ENCODE measurements at regions not wholly inside any gene's neighbourhood (a gene's known extent, or its start where the extent isn't known, plus 50 kb on each side); places are given as distances from the start of the nearest gene placed in this dataset.

DNA sequence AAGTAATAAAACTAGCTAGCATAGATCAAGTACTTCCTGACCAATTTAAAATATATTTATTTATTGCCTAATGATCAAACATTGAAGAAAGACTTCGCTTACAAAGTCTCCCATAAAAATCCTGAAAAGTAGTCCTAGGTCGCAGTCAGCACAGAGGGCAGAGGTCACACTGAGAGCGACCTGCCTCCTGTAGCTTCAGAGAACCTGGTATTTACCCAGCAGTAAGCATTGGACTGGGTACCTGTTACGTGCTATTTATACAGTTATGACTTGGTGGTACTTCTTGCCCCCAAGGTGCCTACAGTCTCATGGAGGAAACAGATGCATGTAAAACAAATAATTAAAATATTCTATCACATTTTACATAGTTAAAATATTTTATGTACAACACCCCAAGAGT lies 274.1 kb upstream of the G2E3 start:
- in situ Hi-C loops (cut with MboI) = no loop called here
- no peaks in the 10 kb centered on the region for H4K20me1 ChIP-seq (ENCODE audit: control insufficient read depth, insufficient read depth)
- H3K27ac ChIP-seq (ENCODE audit: control insufficient read depth, insufficient read depth) = no peak overlapping the region
- H3K4me2 ChIP-seq (ENCODE audit: control insufficient read depth, insufficient read depth) = no peak overlapping the region
- H3K9ac ChIP-seq (ENCODE audit: control insufficient read depth, insufficient read depth, low read length) = no peak overlapping the region
- H3K79me2 ChIP-seq (ENCODE audit: control insufficient read depth, insufficient read depth, low read length) = no peaks in the 10 kb centered on the region
- no peak for DNase-seq (ENCODE audit: low read depth, low spot score)
- 13% methylated on average over 4 of the region's 4 CpGs for WGBS (ENCODE audit: insufficient coverage, insufficient replicate concordance, low lambda C conversion rate, missing lambda C conversion rate)
- intact Hi-C loops (cut with micrococcal nuclease; ENCODE audit: unreplicated experiment) = no loop called here
- ChIA-PET POLR2A (no interaction called here), SMC1A (ENCODE audit: uncharacterized antibody, unreplicated experiment) (interaction anchor here (0.7 to 1.6 kb wide), 5 partner anchors 14 to 90 kb away, joined by 3 to 9 read pairs (median 3); no protein-coding TSS in a partner anchor), CTCF (interaction anchor here (1.1 to 9.7 kb wide), 10 partner anchors 9 to 159 kb away, joined by 3 to 173 read pairs (median 6); no protein-coding TSS in a partner anchor), RAD21 (ENCODE audit: unreplicated experiment) (interaction anchor here (1.0 kb wide), 1 partner anchor 14 kb away, joined by 6 read pairs; no protein-coding TSS in a partner anchor)
- no peaks in the 10 kb centered on the region for H3K36me3 ChIP-seq (ENCODE audit: control insufficient read depth in 2 of 2, insufficient read depth in 2 of 2, low read length in 1 of 2)
- no peak overlapping the region for H2AFZ ChIP-seq (ENCODE audit: control insufficient read depth, low read depth, low read length)
- H3K27me3 ChIP-seq (replicated peaks in 1 of 2; ENCODE audit: control insufficient read depth in 2 of 2, insufficient read depth in 2 of 2, low read length in 1 of 2) = no peaks in the 10 kb centered on the region
- no peaks in the 10 kb centered on the region for H3K4me1 ChIP-seq (ENCODE audit: control insufficient read depth, insufficient read depth, low read length)
- BruUV-seq (replicated peaks) = no TSS peak
- TF ChIP-seq HDAC6 (IDR thresholded peaks at IDR 0.05; ENCODE audit: unreplicated experiment) = no peak
- TF ChIP-seq BCL11A (IDR thresholded peaks at IDR 0.05; ENCODE audit: low read depth, low read length) = no peak
- no peak for TF ChIP-seq RAD21 (IDR thresholded peaks at IDR 0.05; ENCODE audit: insufficient read depth, low read depth, low read length)
- no peak for TF ChIP-seq E2F4 (IDR thresholded peaks at IDR 0.05; ENCODE audit: low read depth, low read length)
- TF ChIP-seq POU2F2 (IDR thresholded peaks at IDR 0.05; ENCODE audit: borderline replicate concordance, low read depth, low read length) = no peak
- no peak for TF ChIP-seq GABPA (IDR thresholded peaks at IDR 0.05; ENCODE audit: low read depth)
- H3K4me3 ChIP-seq = no peak overlapping the region
- no peaks in the 10 kb centered on the region for H3K9me3 ChIP-seq (replicated peaks; ENCODE audit: control insufficient read depth, insufficient read depth, low read length)
- no peak for FAIRE-seq
- ATAC-seq = no peak

Data from GM12878 (cell line).